HL-60 (cell line): ENCODE measurements at regions not wholly inside any gene's neighbourhood (a gene's known extent, or its start where the extent isn't known, plus 50 kb on each side); places are given as distances from the start of the nearest gene placed in this dataset.

Experiments
- DNase-seq, 2 experiments: peaks; one replicate each; pipeline ENCODE4 v3.0.0-alpha.2; 2010 to 2020; ENCODE audit warnings: low read depth in 1 of 2, low spot score in 1 of 2
- H3K27ac ChIP-seq: fragments of 250-450 bp; sonication (Bioruptor Pico); replicated peaks from 2 replicates; pipeline ENCODE4 v1.5.1; 2020; ENCODE audit warnings: mild to moderate bottlenecking, moderate library complexity
- H3K27me3 ChIP-seq: fragments of 250-450 bp; sonication (Bioruptor Pico); 2 replicates; pipeline ENCODE4 v1.5.1; 2021; ENCODE audit warnings: mild to moderate bottlenecking, moderate library complexity; ENCODE audit not compliant: insufficient read depth, poor library complexity, severe bottlenecking
- H3K4me3 ChIP-seq: replicated peaks from 2 replicates; pipeline ENCODE4 v1.5.1; 2011; ENCODE audit warnings: mild to moderate bottlenecking, control low read depth, low read length; ENCODE audit not compliant: insufficient read depth
- GABPA ChIP-seq: IDR thresholded peaks from 2 replicates; pipeline ENCODE4 v1.6.1; 2012; ENCODE audit warnings: low read depth
- POLR2AphosphoS5 ChIP-seq: IDR thresholded peaks from 2 replicates; pipeline ENCODE4 v1.6.1; 2012; ENCODE audit warnings: low read depth
- SPI1 ChIP-seq: IDR thresholded peaks from 2 replicates; pipeline ENCODE4 v1.6.1; 2012; ENCODE audit warnings: low read depth, mild to moderate bottlenecking, borderline replicate concordance
- TF ChIP-seq, protein P1 (sequence below): IDR thresholded peaks from one replicate; pipeline ENCODE4 v1.5.1; 2011; ENCODE audit warnings: low read length, control low read depth, inconsistent platforms; ENCODE audit not compliant: insufficient read depth
- TF ChIP-seq, protein P2 (sequence below): IDR thresholded peaks from 2 replicates; pipeline ENCODE4 v1.6.1; 2012; ENCODE audit warnings: low read depth; ENCODE audit not compliant: insufficient replicate concordance

DNA sequence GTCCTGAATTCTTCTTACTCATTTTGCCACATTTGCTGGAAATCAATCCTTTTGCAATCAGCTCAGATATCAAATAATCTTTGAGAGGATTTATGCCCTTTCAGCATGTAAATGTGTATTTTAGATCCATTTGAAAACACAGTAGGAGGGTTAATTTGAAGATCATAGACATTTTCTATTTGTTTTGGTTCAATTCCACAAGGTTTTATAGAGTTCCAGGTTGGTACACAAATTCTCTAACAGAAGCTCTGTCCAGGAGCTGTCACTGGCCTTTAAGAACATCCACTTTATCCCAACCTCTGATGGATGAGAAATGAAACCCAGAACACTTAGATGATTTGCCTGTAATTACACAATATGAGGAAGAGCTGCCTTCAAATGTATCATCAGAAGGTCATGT is 157.3 kb upstream of the CHAC2 start:
- TF ChIP-seq SPI1 (no peak), POLR2AphosphoS5 (no peak), GABPA (no peak)
- TF ChIP-seq, protein P1, sequence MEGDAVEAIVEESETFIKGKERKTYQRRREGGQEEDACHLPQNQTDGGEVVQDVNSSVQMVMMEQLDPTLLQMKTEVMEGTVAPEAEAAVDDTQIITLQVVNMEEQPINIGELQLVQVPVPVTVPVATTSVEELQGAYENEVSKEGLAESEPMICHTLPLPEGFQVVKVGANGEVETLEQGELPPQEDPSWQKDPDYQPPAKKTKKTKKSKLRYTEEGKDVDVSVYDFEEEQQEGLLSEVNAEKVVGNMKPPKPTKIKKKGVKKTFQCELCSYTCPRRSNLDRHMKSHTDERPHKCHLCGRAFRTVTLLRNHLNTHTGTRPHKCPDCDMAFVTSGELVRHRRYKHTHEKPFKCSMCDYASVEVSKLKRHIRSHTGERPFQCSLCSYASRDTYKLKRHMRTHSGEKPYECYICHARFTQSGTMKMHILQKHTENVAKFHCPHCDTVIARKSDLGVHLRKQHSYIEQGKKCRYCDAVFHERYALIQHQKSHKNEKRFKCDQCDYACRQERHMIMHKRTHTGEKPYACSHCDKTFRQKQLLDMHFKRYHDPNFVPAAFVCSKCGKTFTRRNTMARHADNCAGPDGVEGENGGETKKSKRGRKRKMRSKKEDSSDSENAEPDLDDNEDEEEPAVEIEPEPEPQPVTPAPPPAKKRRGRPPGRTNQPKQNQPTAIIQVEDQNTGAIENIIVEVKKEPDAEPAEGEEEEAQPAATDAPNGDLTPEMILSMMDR = no peak
- TF ChIP-seq, protein P2, sequence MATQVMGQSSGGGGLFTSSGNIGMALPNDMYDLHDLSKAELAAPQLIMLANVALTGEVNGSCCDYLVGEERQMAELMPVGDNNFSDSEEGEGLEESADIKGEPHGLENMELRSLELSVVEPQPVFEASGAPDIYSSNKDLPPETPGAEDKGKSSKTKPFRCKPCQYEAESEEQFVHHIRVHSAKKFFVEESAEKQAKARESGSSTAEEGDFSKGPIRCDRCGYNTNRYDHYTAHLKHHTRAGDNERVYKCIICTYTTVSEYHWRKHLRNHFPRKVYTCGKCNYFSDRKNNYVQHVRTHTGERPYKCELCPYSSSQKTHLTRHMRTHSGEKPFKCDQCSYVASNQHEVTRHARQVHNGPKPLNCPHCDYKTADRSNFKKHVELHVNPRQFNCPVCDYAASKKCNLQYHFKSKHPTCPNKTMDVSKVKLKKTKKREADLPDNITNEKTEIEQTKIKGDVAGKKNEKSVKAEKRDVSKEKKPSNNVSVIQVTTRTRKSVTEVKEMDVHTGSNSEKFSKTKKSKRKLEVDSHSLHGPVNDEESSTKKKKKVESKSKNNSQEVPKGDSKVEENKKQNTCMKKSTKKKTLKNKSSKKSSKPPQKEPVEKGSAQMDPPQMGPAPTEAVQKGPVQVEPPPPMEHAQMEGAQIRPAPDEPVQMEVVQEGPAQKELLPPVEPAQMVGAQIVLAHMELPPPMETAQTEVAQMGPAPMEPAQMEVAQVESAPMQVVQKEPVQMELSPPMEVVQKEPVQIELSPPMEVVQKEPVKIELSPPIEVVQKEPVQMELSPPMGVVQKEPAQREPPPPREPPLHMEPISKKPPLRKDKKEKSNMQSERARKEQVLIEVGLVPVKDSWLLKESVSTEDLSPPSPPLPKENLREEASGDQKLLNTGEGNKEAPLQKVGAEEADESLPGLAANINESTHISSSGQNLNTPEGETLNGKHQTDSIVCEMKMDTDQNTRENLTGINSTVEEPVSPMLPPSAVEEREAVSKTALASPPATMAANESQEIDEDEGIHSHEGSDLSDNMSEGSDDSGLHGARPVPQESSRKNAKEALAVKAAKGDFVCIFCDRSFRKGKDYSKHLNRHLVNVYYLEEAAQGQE = no peak
- Histone ChIP-seq H3K27ac (no peak overlapping the region), H3K4me3 (no peak overlapping the region), H3K27me3 (no peaks in the 10 kb centered on the region)
- DNase-seq = no peak

DNA sequence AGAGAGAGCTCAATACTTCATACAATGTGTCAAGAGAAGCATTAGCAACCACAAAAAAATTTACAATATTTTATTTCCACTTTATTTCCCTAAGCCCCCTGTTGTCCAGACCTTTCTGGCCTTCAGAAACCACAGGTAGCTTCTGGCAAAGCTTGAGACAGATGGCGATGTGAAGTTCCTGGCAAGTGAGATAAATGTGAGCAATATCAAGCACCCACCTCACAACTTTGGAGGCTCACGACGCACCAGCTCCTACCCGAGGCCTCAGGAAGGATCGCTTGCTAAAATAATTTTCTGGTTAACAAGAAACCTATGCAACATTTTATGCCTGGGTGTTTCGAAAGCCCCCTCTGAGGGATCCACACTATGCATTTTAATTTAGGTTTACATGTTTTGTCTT is 158.1 kb upstream of the CHAC2 start:
- Histone ChIP-seq H3K27me3 (no peaks in the 10 kb centered on the region), H3K4me3 (no peak overlapping the region), H3K27ac (no peak overlapping the region)
- TF ChIP-seq, protein P1 = no peak
- TF ChIP-seq GABPA (no peak), SPI1 (no peak), POLR2AphosphoS5 (no peak)
- TF ChIP-seq, protein P2 = no peak
- no peak for DNase-seq

DNA sequence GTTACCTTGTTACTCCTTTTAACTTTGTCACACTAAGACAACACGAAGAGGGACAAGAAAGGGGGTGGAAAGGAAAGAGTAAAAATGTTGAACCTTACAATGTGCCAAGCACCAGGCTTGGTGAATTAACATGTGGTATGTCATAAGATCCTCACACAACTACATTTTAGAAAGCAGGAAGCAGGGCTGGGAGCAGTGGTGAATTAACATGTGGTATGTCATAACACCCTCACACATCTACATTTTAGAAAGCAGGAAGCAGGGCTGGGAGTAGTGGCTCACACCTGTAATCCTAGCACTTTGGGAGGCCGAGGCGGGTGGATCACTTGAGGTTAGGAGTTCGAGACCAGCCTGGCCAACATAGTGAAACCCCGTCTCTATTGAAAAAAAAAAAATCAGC is 159.3 kb upstream of the CHAC2 start:
- Histone ChIP-seq H3K27ac (no peak overlapping the region), H3K4me3 (no peak overlapping the region), H3K27me3 (no peaks in the 10 kb centered on the region)
- DNase-seq = no peak
- TF ChIP-seq SPI1 (no peak), POLR2AphosphoS5 (no peak), GABPA (no peak)
- TF ChIP-seq, protein P2 = no peak
- TF ChIP-seq, protein P1 = no peak
